Kasumi-1 (cell line): ENCODE measurements at regions not wholly inside any gene's neighbourhood (a gene's known extent, or its start where the extent isn't known, plus 50 kb on each side); places are given as distances from the start of the nearest gene placed in this dataset.

ENCODE experiments used
- DNase-seq, 2 experiments: peaks; one replicate each; lab custom pipeline; 2025; lab: John Stamatoyannopoulos, UW

DNA sequence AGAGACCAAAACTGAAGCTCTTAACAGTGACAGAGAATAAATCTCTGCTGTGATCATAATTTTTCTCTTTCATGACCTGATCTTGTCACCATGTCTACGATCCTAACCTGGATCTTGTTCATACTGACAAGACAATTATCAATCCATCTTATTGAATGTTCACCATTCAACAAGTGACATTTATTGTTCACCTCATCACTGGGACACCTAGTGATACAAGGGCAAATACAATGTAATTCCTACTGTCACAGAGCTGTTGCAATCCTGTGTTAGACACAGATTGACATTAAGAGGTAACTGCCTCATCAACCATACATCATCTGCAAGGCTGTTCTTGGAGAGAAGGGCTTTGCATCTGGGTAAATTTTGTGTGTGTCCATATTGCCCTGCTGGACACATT, 942.4 kb upstream of the PRR20A start:
- no peak for DNase-seq

DNA sequence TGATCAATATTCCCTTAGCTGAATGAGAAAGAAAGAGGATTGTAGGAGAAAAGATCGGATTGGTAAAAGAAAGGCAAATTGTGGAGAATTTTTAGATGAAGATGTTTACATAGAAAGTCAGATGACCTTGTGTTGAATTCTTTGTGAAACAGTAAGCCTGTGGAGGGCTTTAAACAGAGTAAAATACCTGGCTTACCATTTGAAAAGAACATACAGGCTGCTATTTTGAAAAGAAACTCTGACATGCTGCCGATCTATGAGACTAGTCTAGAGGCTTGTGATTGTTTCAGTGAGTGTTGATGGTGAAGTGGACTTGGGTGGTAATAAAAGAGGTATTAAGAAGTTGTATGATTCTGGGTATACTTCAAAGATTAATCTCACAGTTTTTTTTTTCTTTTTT, 938.9 kb upstream of the PRR20A start:
- no peak for DNase-seq

DNA sequence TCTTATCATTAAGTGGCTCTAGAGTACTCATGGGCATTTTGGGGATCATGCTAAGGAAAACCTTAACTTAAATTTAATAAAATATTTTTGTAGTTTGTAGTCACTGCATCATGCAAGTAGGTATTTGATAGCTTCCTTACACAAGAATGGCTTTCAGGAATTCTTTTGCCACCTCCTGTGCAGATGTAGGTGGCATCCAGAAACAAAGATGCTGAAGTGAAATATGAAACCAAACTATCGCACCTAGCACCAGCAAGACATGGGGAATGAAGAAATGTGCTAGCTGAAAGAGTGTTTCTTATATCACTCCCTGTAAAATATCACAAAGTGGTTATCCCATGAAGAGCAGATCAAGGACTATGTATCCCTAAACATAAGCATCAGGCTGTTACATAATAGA, 924.5 kb upstream of the PRR20A start:
- no peak for DNase-seq

DNA sequence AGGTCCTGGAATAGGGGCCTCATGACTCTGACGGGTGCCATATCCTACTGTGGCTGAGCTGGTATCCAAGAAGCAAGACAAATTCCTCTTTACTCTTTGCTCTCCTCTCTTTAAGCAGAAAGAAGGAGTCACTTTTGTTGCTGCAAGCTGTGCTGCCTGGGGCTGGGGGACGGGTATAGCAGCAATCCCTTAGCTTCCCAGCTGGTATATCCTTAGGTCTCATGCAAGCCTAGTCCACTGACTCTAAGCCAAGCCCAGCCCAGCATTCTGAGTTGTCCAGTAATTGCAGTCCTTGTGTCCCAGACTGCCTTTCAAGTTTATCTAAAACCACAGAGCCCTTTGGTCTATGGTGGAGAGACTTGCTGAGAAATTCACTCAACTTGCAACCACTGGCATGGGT, 893.0 kb upstream of the PRR20A start:
- no peak for DNase-seq

DNA sequence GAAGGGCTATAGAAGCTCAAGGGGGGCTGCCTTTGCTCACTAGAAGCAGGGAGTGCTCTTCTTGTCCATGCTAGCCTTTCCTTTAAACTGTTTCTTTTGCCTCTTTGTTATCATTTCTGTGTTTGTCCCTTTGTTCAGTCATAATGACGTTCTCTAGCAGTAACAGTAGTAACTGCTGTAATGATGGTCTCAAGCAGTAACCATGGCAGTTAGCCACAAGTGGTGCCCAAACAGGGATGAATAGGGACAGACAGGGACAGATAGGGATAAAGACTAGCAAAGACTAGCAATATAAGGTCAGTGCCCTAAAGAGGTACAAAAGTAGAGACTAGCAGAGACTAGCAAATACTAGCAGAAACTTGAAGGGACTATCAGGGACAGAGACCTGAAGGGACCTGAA, 869.0 kb upstream of the PRR20A start:
- no peak for DNase-seq

DNA sequence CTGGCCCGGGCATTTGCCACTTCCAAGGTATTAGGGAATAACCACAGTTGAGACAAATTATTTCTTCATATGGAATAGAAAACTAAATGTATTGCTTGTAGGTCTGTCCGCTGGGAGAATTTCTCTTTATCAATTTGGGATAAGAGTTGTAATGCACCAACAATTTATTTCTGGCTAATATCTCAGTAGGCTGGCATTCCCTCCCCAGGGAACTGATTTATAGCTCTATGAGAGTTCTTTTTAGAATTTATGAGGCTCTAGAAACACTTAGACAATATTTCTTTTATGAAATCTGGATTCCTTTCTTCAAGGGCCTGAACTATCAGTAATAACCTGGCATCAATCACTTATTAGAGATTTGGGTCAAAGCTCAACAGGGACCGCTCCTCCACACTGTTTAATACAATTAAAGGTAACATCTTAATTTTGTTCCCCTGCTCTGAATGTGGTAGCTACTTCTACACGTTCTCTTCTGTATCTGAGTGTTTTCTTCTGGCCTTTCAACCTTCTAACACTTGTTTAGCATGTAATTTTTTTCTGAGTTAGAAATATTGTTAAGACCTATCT, 857.4 kb upstream of the PRR20A start:
- no peak for DNase-seq

DNA sequence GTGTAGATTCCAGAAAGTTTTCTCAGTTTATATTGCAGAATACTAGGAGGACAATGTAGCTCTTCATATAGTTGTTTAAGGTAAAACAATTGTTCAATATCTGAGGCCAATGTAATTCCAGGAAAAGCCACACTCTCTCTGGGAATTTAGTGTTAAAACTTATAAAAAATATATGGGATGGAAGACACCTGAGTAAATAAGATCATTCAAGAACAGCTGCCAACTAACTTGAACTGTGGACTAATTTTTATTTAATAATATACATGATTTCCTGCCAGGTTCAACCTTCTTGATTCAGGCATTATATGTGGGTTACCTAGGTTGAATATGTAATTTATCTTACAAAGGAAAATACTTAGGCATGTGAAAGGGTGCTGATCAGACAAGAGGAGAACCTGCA, 841.1 kb upstream of the PRR20A start:
- no peak for DNase-seq

DNA sequence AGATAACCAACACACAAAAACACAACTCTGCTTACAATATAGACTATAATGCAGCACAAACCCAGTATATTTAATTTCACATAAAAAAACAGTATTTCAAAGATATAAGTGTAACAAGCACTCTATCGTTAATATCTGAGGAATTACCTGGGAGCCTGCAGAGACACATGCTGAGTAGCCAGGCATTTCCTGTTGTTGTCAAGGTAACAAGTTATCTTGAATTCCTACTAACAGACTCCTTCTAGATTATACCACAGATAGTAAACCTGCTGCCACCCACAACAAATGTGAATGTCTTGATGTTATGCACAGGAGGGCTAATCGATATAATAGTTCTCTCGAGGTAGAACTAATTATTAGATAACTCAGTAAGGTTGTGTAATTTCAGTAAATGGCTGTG, 826.0 kb upstream of the PRR20A start:
- no peak for DNase-seq

DNA sequence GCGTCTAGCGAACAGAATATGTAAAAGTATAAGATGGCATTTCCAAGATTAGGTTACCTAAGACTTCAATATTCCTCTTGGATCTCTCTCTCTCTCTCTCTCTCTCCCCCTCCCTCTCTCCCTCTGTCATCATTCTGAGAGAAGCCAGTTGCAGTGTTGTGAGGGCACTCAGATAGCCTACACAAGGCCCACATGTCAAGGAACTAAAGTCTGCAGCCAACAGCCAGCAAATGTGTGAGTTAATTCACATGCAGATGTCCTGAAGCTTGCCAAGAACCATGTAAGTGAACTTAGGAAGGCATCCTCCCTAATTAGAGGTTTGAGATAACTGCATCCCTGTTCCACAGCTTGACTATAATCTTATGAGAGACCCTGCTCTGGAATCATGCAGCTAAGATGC, 822.9 kb upstream of the PRR20A start:
- no peak for DNase-seq

DNA sequence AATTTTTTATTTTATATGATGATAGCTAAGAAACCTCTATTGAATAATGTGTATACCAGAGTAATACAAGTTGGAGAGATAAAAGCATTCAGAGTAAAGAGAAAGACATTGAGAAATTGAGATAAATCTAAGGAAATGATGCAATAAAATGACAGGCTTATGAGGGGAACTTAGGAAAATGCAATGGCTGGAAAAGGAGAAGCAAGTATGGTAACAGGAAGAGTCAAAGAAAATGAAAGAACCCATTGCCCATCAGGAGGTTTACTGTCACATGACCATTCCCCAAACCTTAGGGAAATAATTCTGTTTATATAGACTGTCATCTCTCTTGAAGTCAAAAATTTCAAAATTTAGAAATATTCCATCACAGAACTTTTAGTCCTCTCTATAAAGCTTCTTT, 808.0 kb upstream of the PRR20A start:
- DNase-seq: peak; percentile 33 to 59

DNA sequence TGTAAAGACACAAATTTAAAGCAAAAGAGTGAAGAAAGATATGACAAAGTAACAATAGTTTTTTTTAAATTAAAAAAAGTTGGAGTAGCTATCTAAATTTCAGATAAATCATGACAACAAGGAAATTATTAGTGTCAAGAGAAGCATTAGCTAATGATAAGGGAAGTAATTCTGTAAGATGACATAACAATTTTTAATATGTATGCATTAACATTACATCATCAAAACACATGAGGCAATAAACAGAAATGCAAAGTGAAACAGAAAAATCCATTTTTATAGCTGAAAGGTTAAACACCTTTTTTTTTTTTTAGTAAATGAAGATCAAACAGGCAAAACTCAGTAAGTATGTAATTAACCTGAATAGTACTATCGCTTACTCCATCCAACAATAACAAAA, 804.9 kb upstream of the PRR20A start:
- DNase-seq: no peak

DNA sequence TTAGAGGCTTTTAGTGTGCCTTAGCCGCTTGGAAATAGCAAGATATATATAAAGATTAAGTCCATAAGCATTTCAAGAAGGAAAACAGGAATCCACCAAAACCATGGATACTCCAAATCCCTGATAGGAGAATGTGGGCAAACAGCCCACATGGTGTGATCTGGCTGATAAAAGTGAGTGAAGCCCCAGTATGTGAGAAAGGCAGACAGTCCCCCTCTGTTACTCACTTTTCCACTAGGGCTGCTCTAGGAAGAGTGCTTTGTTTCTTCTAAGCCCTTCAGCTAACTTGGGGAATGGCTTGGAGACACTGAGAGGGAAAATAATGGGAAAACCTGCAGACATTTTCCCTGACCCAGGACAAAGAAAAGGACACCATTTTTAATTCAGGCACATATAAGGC, 802.3 kb upstream of the PRR20A start:
- DNase-seq: no peak

DNA sequence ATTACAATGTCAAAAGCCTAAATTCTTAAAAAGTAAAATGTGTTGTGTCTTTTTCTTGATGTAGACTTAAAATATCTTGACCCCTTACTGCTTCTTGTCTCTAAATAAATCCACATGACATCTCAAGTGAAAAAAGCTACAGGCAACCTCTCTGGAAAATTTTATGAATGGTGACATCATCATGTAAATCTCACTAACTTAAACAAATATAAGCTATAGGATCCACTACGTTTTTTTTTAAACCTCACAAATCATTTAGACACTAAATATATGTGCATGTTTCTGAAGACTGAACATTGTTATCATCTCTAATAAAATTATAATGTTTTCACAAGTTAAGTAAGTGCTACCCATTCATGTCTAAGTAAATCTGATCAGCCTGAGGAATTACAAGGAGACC, 793.7 kb upstream of the PRR20A start:
- DNase-seq: no peak

DNA sequence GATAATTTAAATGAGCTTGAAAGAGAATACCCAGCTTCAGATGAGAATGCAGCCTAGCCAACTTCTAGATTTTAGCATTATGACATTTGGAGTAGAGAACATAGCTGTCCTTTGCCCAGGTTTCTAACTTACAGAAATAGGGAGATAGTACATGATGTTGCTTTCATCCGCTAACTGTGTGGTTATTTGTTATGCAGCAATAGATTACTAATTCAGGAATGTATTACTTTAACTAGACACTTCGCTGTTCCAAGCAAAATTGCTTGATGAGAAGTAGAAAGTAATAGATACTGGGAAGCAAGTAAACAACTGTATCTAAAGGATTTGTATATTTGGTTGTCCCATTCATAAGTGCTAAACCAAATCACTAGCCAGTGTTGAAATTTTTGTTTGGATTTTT, 790.9 kb upstream of the PRR20A start:
- no peak for DNase-seq

DNA sequence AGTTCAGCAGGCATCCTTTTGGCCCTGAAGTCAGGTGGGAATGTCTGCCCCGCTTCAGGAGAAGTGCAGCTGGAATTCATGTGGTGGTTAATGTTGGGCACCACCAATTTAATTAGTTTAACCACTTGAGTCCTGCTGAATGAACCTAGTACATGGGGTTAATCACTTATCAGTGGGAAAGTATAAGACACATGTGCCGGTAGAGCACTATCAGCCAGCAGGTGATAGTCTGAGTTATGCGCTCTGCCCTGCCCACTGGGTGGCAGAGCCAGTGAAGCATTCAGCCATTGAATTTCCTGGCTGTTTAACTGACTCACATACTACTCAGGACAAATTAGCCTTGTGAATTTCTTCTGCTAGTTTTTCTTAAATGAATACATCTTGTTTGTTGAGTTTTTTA, 789.7 kb upstream of the PRR20A start:
- no peak for DNase-seq

DNA sequence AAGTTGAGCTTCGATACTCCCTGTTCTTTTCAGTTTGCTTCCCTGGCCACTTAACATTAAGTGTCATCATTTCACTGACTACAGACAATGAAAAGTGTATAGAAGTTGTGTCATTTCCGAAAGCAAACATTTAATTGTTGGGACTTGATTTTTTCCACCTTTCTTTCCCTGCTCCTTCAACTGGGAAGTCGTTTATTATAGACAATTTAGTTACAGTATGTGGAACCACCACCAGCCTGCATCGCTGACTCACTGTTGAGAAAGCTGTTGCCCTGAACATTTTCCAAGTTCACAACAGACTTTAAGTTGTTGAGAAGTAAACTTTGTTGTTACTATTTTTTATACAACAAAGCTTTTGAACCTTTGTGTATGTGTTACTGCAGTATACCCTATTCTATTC, 788.4 kb upstream of the PRR20A start:
- DNase-seq: no peak

DNA sequence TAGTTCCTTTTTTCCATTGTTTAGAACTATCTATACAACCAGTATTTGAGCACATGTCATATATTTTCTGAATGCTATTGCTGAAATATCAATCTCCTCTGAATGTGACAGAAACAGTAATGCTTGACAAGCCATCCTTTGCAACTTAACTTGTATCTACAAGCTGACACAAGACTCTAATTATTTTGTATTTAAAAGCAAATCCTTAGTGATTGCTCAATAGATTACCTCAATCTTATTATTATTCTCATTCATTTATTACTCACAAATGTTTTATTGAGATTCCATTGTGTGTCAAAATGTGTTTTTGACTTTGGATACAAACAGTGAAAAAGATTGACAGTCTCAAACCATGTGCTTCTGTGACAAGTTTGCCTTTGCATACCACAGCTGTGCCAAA, 787.8 kb upstream of the PRR20A start:
- DNase-seq: no peak

DNA sequence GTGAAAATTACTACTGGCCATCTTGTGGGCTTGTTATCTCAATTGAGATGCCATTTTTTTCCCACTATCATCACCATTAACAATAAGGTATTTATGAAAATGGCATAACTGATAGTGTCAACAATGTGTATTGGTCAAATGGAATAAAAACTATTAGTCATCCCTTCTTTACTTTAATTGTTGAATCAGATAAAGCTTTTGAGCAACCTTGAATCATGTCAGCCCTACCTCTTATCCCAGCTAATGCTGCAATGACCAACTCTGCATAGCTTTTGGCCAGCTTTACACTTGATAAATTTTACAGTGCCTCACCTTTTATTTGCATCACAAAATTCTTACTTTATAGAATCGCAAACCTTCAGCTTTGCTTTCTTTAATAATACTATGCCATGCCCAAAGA, 784.0 kb upstream of the PRR20A start:
- DNase-seq: no peak

DNA sequence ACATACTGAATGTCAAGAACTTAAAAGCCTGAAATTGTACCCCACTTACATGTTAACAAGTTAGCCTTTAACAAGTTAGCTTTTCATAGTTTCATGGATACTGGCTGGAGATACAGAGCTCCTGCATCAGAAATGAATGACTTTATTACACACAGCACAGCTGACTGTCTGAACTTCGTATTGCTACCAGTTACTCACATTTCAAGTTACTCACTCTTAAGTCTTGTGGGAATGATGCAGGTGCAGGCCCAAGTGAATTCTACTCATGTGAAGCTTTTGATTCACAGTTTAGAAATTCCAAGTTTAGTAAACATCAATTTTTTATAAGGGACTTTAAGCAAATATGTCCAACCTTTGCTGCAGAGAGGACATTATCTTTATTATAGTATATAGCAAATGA, 762.2 kb upstream of the PRR20A start:
- DNase-seq: no peak

DNA sequence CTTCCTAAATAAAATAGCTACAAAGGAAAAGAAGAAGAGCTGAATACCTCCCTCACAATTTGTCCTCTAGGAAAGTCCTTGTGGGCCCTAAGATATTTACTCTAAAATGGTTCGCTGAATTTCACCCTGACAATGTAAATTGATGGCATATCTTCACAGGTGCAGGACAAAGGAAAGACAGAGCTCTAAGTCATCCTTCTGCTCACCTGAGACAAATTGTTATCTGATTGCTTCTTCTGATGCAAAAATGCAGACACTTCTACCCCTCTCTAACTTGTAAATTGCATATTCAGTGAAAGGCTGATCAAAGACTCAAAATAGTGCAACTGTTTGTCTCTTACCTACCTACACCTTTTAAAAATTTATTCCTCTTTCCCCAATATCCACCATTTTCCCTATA, 747.2 kb upstream of the PRR20A start:
- DNase-seq: no peak

DNA sequence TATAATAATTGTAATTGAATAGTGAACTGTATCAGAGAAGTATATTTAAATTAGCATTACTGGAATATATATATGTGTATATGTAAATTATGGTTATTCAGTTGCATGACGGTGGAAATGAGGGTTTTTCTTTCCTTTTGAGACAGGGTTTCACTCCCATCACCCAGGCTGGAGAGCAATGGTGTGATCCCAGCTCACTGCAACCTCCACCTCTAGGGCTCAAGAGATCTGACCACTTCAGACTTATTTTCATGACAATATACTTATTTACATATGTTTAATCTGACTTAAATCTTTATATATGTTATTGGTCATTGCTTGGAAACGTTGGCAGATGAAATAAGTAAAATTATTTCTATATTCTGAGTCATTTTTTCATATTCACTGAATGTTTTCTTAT, 744.4 kb upstream of the PRR20A start:
- no peak for DNase-seq

DNA sequence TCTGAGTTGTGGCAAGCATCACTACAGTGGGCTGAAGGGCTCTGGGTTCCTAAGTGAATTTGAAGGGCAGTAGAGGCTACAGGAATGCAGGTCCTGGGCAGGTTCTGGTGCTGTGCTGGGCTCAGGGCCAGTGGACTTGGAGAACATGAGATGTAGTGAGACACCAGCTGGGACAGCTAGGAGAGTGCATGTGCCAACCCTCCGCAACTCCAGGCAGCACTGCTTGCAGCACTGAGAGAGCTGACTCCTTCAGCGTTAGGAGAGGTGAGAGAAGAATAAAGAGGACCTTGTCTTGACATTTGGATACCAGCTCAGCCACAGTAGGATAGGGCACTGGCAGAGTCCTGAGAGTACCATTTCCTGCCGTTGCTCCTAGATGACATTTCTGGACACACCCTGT, 739.9 kb upstream of the PRR20A start:
- DNase-seq: no peak

DNA sequence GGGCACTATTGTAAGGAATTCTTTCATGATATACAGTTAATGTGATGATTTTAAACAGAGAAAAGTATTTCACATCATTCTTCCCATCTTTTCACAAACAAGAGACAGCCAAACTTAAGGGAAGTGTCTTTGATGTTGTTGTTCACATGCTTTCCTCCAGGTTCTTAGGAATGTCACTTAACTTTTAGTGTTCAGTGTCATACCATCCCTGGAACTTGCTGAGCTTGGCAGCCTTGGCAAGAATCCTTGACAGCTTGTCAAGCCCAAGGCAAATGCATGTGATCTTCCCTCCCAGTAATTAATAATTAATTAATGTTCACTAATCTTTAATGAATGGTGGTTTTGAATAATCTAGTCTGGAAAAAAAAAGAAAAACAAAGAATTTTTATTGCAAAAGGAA, 727.9 kb upstream of the PRR20A start:
- no peak for DNase-seq

DNA sequence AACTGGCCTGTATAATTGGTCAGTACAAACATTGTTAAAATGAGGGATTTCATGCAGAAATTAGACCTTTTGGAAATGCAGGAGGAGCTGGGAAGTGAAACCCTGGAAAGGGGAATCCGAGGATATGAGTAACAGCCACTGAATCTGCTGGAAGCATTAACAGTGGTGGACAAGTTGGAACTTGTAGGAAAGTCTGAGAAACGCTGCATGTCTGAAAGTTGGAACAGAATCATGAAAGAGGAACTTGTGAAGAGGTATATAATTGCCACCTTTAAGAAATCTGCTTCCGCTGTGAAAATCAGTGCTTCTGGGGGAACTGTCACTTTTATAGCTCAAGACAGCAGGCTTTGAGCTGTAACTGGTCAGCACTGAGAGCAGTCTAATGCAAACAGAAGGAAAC, 716.5 kb upstream of the PRR20A start:
- no peak for DNase-seq

DNA sequence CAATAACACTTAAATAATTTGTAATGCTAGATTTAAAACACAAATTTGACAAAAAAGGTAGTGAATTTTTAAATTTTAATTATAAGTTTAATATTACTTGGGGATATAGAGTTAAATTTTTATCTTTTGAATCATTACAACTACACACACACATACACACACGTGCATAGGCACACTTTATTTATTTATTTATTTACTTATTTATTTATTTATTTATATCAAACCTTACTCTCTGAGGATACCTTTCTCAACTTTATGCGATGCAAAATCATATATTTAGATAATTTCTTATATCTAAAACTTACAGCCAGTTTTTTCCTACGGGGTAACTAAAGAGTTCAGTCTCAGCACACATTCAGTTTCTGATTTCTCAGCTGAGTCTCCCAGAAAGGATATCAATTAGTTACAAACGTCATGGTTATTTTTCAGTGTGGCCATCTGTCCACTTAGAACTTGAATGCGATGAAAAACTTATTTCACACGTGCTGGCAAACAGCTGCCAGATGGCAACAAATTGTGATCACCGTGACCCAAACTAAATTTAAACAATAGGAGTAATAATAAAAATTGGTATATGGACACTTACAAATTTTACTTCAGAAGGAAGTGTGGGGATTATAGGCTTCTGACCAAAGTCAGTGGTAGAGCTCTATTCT, 683.1 kb upstream of the PRR20A start:
- no peak for DNase-seq
